ENCODE measurements at regions not wholly inside any gene's neighbourhood (a gene's known extent, or its start where the extent isn't known, plus 50 kb on each side); places are given as distances from the start of the nearest gene placed in this dataset.

DNA sequence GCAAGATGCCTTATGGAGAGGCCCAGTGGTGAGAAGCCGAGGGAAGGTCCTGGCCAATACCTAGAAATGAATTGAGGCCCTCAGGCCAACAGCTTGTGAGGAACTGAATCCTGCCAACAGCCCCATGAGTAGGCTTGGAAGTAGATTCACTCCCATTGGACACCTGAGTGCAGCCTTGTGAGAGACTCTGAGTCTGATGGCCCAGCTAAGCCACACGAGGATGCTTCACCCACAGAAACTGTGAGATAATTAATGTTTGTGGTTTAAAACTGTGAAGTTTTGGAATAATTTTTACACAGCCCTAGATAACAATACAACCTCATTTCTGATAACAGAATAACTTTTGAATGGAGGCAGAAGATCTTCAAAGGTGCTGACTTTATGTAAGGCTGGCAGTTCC is 65.9 kb upstream of the DAP start:
- TF ChIP-seq YY1 (IDR thresholded peaks at IDR 0.05; ENCODE audit: low read depth, low read length): no peak
- no peak for TF ChIP-seq TAF1 (IDR thresholded peaks at IDR 0.05; ENCODE audit: low read depth, low read length)

Data from H1 (cell line).